ENCODE measurements at regions not wholly inside any gene's neighbourhood (a gene's known extent, or its start where the extent isn't known, plus 50 kb on each side); places are given as distances from the start of the nearest gene placed in this dataset.

DNA sequence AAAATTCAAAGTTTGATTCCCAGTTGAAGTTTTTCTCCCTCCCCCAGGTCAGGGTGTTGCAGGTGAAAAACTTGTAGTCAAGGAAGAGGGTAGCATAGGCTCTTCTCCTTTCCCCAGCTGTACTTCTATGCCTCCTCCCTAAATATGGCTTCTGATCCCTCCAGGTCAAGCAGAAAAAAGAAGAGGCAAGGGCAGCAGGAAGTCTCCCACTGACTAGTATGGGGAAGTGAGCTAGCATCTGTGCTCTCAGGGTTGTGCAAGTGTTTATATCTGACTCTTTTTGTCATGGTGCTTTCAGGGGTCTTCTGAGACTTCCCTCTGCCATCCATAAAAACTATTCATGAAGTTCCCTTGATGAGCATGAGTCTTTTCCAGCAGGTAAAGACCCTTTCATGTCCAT is 76.0 kb downstream of the ATPSCKMT start:
- DNase-seq (ENCODE audit: low read depth), result no peak

GRCh38 chr5:10172247-10172646 is 77.4 kb downstream of the ATPSCKMT start:
- no peak for DNase-seq (ENCODE audit: low read depth)

DNA sequence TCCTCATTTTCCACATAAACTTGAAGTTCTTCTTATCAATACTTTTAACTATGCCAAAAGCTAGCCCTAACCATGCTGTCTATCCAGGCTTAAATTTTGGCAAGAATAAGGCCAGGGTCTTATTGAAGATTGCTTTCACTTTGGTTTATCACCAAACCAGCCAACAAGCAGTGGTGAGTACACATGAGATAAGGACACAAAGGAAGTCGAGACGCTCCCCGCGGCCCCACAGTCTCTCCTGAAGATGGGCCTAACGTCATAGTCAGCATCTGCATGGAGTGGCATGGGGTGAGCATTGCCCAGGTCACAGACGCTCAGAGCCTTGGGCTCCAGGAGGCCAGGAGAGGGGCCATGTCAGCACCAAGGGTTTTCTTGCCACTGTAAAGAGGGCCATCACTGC is 80.3 kb downstream of the ATPSCKMT start:
- no peak for DNase-seq (ENCODE audit: low read depth)

DNA sequence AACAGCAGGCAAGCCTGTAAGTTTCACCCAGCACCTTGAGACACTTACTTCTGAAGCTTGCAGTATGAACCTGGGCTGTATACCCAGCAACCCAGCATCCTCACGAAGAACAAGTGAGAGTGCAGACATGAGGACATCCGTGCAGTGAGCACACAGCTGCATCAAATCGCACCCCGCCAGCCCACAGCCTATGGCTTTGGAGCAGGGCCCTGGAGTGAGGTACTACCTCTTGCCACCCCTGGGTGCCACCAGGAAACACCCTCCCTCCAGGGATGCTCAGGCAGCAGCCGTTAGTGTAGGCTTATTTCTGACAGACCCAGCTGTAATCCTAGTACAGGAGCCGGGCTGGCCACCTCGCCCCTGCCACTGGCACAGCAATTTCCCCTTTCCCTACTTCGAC is 81.4 kb downstream of the ATPSCKMT start:
- DNase-seq (ENCODE audit: low read depth), result no peak

GRCh38 chr5:10167806-10168205 is 81.9 kb downstream of the ATPSCKMT start:
- DNase-seq (ENCODE audit: low read depth), result no peak

DNA sequence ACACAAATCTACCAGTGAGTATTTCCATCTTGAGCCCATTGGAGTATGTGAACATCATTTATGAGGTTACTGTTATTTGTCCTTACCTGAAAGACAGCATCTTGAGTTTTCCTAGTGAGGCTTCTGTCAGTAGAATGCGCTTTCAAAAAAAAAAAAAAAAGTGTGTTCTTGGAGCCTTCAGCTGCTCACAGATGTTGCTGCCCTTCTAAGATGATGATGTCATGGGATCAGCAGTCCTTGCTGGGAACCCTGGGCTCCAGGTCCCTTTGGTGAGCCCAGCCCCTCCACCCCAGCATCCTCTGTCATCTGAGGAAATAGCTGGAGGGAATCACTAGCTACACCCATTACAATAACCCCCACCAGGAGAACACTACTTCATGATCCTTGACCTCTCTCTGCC is 83.3 kb downstream of the ATPSCKMT start:
- DNase-seq (ENCODE audit: low read depth), result no peak

GRCh38 chr5:10162468-10162867 is 87.2 kb downstream of the ATPSCKMT start:
- DNase-seq (ENCODE audit: low read depth), result no peak

DNA sequence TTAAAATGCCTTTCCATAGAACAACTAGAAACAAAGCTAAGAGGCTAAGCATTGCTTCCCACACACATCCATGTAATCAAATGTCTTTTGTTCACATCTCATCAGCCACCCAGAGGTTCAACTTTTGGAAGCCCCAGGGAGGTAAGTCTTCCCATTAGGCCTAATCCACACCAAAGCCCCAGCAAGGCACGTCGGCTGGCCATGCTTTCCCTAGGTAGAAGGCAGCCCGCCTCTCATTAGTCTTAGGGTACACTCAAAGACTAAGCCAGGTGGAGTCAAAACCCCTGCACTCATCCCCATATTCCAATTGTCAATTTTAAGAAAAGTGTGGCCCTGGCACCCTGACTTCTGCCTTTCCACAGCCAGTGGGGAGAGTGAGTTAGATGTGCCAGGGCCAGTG is 87.9 kb downstream of the ATPSCKMT start:
- DNase-seq (ENCODE audit: low read depth), result no peak

DNA sequence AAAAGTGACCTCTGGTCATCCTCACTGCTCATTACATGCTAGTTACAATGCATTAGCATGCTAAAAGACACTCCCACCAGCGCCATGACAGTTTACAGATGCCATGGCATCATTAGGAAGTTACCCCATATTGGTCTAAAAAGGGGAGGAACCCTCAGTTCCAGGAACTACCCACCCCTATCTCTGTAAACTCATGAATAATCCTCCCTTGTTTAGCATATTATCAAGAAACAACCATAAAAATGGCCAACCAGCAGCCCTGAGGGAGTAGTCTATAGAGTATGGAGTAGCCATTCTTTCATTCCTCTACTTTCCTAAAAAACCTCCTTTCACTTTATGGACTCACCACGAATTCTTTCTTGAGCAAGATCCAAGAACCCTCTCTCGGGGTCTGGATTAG is 89.4 kb downstream of the ATPSCKMT start:
- DNase-seq (ENCODE audit: low read depth), result no peak

DNA sequence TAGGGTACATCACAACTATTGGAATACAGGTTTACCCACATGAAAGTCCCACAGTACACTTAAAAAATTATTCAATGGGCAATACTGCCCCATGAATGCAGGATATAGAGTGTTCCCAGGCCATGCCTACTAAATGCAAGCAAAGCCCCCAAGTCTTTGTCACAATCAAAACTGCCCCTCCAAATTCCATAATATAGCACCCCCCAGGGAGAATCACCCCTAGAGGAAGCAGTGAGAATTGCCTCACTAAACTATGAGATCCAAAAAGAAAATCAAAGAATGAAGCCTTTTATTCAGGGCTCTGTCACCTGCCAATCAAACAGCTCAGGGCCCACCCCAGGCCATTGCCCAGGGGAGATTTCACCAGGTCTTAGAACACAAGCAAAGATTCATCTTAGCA is 90.8 kb downstream of the ATPSCKMT start:
- no peak for DNase-seq (ENCODE audit: low read depth)

- no peak for DNase-seq (ENCODE audit: low read depth)
Measured at GRCh38 chr5:10157085-10157669, 92.5 kb downstream of the ATPSCKMT start.

DNA sequence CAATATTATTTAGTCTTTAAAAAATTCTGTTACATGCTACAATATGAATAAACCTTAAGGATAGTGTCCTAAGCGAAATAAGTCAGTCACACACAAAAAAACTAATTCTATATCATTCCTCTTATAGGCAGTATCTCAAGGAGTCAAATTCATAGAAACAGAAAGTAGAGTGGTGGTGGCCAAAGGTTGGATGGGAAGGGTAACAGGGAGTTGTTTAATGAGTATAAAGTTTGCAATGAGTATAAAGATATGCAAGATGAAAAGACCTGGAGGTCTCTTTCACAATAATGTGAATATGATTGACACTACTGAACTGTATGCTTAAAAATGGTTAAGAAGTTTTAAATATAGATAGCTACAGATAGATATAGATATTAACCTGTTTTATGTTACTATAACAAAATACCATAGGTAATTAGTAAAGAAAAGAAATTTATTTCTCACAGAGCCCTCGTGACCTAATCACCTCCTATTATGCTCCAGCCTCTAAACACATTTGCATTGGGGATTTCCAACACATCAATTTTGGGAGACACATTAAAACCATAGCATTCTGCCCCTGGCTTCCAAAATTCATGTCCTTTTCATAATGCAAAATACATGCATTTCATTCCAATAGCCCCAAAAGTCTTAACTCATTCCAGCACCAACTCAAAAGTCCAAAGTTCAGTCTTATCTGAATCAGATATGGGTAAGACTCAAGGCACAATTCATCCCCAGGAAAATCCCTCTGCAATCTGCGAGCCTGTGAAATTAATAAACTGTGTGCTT is 93.6 kb downstream of the ATPSCKMT start:
- no peak for DNase-seq (ENCODE audit: low read depth)

DNA sequence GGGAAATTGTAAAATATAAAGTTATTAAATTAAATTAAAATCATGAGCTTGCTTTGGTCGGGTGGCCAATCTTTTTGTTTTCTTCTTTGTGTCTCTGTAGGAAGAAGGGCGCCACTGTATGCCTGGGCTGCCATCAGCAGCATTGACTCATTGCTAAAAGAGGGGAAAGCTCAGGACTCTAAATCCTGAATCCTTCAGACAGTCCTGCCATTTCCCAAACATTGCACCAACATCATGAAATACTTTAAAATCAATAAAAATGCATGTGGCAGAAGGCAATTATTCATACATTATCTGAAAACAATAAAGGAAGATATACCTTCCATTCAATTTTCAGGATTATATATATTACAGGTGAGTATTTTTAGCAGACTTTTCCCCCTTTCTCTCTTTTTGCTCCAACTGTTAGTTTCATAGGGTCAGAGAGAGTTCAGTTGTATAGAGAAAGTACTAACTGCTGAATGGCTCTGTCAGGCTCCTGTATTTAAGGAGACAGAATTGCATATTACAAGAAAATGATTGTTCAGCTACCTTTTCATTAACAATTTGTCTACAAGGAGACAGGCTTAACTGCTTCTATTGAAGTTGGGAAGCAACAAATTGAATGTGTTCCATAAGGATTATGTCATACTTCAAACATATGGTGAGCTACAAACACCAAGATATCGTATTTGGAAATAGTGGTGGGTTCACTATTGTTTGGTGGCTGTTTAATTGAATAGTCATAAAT is 95.7 kb downstream of the ATPSCKMT start:
- DNase-seq (ENCODE audit: low read depth), result no peak

DNA sequence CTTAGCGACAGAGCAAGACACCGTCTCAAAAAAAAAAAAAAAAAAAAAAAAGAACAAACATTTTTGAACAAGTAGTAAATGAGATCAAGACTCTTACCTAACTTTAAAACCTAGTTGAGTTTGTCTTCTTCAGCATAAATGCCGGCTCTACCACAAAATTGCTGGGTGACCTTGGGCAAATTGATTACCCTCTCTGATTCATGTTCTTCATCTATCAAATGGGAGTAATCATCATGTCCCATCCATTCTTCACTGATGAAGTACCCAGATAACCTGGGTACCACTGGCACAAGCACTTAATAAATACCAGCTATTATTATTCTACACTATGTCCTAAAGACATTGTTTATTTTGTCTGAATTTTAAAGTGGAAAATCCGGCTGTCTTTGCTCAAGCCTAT is 96.3 kb downstream of the ATPSCKMT start:
- DNase-seq (ENCODE audit: low read depth), result no peak

DNA sequence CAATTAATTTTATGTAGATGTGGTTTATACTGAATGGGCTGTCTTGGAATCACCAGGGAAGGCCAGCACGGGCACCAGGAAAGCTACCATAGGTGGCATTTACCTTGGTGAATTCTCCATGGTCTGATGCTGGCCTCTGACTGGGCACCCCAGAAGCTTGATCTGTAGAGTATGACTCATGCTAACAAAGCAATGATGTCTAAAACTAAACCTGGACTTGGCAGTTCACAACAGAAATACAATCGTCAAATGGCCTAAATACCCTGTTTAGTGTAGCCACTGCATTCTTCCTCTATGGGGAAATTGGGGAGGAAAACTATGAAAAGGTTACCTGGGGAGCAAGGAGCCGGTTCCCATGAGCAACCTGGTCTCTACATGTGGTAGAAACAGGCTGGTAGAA is 98.0 kb downstream of the ATPSCKMT start:
- DNase-seq (ENCODE audit: low read depth), result no peak

- DNase-seq (ENCODE audit: low read depth), result no peak
Measured at GRCh38 chr5:10149911-10150310, 99.8 kb downstream of the ATPSCKMT start.

DNA sequence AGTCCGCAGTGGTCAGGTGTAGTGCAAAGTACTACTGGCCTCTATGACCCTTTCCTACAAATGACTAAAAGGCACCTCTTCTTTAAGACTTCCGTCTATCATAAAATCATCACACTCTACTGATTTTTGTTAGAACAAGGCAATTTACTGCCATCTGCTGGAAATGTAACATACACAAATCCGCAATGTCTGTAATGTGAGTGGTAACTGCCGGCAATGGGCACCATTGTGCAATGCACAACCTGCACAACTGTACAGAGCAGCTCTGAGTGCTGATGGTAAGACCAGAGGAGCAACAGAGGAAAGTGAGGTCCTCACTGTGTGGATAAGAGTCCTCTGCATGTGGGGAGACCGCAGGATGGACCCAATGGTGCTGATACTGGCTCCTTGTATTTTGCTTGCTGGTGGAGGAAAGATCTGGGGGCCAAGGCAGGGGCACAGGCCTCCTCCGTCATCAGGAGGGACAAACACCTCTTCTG is 103.7 kb downstream of the ATPSCKMT start:
- peak; percentile 19 for DNase-seq (ENCODE audit: low read depth)

- no peak for DNase-seq (ENCODE audit: low read depth)
Measured at GRCh38 chr5:10144040-10144439, 105.6 kb downstream of the ATPSCKMT start.

DNA sequence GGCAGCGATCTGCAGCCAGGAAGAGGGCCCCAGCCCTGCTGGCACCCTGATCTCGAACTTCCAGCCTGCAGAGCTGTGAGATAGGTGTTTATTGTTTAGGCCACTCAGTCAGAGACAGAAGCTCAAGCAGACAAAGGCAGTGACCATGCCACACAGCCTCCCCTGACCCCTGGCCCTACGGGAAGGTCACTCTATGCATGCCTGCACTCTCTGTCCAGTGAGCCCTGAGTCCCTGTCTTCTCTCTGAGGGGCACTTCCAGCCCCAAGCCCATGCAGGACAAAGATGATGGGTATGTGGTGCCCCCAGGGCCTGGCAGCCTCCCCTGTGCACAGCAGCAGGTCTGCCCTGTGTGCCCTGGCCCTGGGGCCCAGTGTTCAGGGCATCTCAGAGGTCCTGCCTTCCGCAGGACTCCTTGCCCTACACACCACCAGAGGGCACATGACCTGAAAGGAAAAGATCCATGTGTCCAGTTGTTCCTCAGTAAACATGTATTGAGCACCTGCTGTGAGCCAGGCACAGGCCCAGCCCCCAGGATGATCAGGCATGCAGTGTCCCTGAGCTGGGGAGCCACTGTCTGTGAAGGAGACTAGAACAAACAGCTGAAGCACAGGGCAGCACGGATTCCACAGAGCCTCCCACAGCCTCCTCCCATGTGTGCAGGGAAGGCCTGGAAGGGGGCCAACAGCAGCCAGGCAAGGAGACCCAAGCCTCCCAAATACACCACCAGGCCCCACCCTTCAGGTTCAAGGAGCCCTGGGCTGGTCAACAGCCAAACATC is 109.3 kb downstream of the ATPSCKMT start:
- DNase-seq (ENCODE audit: low read depth), result peak; percentile 12

GRCh38 chr5:10138395-10139057 is 111.2 kb downstream of the ATPSCKMT start:
- no peak for DNase-seq (ENCODE audit: low read depth)

- DNase-seq (ENCODE audit: low read depth), result no peak
Measured at GRCh38 chr5:10133830-10134229, 115.9 kb downstream of the ATPSCKMT start.

DNA sequence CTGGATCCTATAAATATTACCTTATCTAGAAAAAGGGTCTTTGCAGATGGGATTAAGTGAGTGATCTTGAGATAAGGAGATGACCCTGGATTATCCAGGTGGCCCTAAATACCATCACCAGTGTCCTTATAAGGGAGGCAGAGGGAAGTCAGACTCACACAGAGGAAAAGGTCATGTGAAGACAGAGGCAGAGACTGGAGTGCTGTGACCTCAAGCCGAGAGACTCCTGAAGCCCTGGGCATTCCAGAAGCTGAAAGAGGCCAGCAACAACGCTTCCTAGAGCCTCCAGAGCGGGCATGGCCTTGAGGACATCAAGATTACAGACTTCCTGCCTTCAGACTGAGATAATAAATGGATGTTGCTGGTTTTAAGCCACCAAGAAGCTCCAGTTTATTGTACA is 118.8 kb downstream of the ATPSCKMT start:
- no peak for DNase-seq (ENCODE audit: low read depth)

All from HS-27A (cell line).